Transverse colon (tissue), 3 donors: ENCODE measurements at regions not wholly inside any gene's neighbourhood (a gene's known extent, or its start where the extent isn't known, plus 50 kb on each side); places are given as distances from the start of the nearest gene placed in this dataset.

Experiments used
- EP300 ChIP-seq: sonication (generic); formaldehyde crosslinking; IDR thresholded peaks from one replicate; pipeline ENCODE4 v1.6.1; 2017; ENCODE audit warnings: antibody characterized with exemption, low read depth
- TF ChIP-seq, protein P1 (sequence below), 5 experiments: fragments of 200-600 bp in 3 of 5; fragments of 450-650 bp in 2 of 5; sonication (generic) in 3 of 5; IDR thresholded peaks; 1 replicate in 2 of 5; 2 replicates in 3 of 5; pipeline ENCODE4 v1.5.1; 2016 to 2017; ENCODE audit warnings: antibody characterized with exemption in 5 of 5, inconsistent platforms in 3 of 5, mild to moderate bottlenecking in 2 of 5, moderate library complexity in 1 of 5

GRCh38 chr14:40345334-40345733 is 913.1 kb upstream of the FBXO33 start:
- TF ChIP-seq, protein P1, sequence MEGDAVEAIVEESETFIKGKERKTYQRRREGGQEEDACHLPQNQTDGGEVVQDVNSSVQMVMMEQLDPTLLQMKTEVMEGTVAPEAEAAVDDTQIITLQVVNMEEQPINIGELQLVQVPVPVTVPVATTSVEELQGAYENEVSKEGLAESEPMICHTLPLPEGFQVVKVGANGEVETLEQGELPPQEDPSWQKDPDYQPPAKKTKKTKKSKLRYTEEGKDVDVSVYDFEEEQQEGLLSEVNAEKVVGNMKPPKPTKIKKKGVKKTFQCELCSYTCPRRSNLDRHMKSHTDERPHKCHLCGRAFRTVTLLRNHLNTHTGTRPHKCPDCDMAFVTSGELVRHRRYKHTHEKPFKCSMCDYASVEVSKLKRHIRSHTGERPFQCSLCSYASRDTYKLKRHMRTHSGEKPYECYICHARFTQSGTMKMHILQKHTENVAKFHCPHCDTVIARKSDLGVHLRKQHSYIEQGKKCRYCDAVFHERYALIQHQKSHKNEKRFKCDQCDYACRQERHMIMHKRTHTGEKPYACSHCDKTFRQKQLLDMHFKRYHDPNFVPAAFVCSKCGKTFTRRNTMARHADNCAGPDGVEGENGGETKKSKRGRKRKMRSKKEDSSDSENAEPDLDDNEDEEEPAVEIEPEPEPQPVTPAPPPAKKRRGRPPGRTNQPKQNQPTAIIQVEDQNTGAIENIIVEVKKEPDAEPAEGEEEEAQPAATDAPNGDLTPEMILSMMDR (IDR thresholded peaks at IDR 0.05) = no peak
- no peak for TF ChIP-seq EP300
